ENCODE measurements at regions not wholly inside any gene's neighbourhood (a gene's known extent, or its start where the extent isn't known, plus 50 kb on each side); places are given as distances from the start of the nearest gene placed in this dataset.

DNA sequence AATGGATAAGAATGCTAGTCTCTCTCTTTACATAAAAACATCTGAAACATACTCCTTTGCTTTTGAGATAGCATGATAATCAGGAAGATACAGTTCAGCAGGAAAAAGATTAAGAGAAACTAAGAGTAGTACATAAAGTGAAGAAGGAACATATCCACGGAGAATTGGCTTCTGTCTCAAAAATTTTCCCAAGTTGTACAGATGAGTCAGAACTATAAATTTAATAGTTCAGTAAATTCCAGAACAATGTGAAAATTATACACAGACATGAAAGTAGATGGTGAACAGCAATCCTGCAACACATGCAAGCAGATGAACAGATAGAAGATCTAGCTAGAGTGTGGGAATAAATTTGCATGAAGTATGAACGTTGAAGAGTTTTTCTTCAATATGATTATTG, 691.4 kb upstream of the RIOK2 start:
- TF ChIP-seq RORB (CRISPR knock-in tag; IDR thresholded peaks at IDR 0.05), result no peak
- TF ChIP-seq ZBTB21 (CRISPR knock-in tag; IDR thresholded peaks at IDR 0.05; ENCODE audit: borderline replicate concordance), result no peak
- no peak for TF ChIP-seq TCF7 (CRISPR knock-in tag; IDR thresholded peaks at IDR 0.05; ENCODE audit: low read depth)
- no peak for TF ChIP-seq FOXJ3 (CRISPR knock-in tag; IDR thresholded peaks at IDR 0.05; ENCODE audit: borderline replicate concordance)
- no peak for TF ChIP-seq ATF1 (CRISPR knock-in tag; IDR thresholded peaks at IDR 0.05)
- no peak for TF ChIP-seq CREM (CRISPR knock-in tag; IDR thresholded peaks at IDR 0.05)
- no peak for TF ChIP-seq ZNF671 (CRISPR knock-in tag; IDR thresholded peaks at IDR 0.05)
- no peak for TF ChIP-seq NR2C2 (CRISPR knock-in tag; IDR thresholded peaks at IDR 0.05)
- no peak for TF ChIP-seq ZSCAN18 (CRISPR knock-in tag; IDR thresholded peaks at IDR 0.05)

Data from WTC11 (cell line).